ENCODE measurements at regions not wholly inside any gene's neighbourhood (a gene's known extent, or its start where the extent isn't known, plus 50 kb on each side); places are given as distances from the start of the nearest gene placed in this dataset.

DNA sequence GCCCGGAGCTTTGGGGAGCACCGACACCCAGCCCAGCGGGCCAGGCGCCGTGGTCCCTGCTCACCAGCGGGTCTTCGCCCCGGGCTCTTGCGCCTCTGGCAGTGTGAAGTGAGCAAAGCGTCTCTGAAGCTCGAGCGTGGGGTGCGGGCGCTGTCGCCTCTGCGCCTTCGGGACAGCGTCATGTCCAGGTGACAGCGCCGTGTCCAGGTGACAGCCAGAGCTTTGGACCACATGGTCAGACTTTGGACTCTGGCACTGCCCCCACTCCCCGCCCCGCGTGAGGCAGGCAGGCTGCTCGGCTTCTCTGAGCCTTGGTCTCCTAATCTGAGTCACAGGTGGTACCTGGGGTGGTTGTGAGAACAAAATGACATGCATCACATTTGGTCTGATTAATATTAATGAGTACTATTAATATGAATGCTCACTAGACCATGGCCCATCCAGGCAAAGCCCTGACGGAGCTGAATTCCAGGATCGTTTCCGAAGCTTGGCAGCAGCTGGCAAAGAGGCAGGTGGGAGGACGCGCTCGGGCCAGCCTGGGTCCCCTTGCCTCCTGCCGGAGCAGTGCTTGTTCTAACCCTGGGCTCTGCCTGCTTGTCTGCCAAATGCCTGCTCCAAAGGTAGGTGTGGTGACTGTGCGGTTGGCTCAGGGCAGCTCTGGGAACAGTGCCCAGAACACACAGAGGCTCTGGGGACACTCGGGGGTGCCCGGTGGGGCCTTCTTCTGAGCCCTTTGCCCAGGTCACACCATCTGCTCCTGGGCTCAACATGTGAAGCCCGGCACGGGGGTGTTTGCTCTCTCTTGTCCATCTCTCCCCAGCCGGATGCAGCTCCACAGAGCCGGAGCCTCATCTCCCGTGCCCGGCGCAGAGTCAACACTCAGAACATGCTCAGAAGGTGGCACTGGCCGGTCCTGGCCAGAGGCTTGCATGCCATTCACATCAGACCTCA is 157.1 kb downstream of the OLFM1 start:
- no peaks in the 10 kb centered on the region for H3K9me3 ChIP-seq
- TF ChIP-seq, protein P1, sequence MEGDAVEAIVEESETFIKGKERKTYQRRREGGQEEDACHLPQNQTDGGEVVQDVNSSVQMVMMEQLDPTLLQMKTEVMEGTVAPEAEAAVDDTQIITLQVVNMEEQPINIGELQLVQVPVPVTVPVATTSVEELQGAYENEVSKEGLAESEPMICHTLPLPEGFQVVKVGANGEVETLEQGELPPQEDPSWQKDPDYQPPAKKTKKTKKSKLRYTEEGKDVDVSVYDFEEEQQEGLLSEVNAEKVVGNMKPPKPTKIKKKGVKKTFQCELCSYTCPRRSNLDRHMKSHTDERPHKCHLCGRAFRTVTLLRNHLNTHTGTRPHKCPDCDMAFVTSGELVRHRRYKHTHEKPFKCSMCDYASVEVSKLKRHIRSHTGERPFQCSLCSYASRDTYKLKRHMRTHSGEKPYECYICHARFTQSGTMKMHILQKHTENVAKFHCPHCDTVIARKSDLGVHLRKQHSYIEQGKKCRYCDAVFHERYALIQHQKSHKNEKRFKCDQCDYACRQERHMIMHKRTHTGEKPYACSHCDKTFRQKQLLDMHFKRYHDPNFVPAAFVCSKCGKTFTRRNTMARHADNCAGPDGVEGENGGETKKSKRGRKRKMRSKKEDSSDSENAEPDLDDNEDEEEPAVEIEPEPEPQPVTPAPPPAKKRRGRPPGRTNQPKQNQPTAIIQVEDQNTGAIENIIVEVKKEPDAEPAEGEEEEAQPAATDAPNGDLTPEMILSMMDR (IDR thresholded peaks at IDR 0.05) = no peak
- TF ChIP-seq EP300 (IDR thresholded peaks at IDR 0.05) (no peak), POLR2A (IDR thresholded peaks at IDR 0.05) (no peak), POLR2AphosphoS5 (IDR thresholded peaks at IDR 0.05) (no peak)
- peaks cover 83% of the 10 kb centered on the region for H3K27me3 ChIP-seq
- ATAC-seq = no peak
- no peaks in the 10 kb centered on the region for H3K4me1 ChIP-seq
- H3K36me3 ChIP-seq = no peaks in the 10 kb centered on the region
- no peak overlapping the region for H3K4me3 ChIP-seq
- 60 to 79% methylated on average over 1 to 9 of the region's 42 CpGs for WGBS, 2 donors (ENCODE audit: low coverage in 1 of 2)
- H3K27ac ChIP-seq = no peak overlapping the region

- TF ChIP-seq POLR2A (IDR thresholded peaks at IDR 0.05) (no peak), POLR2AphosphoS5 (IDR thresholded peaks at IDR 0.05) (no peak)
- H3K4me1 ChIP-seq = no peaks in the 10 kb centered on the region
- H3K36me3 ChIP-seq = no peaks in the 10 kb centered on the region
- no peak overlapping the region for H3K27ac ChIP-seq
- H3K4me3 ChIP-seq = no peak overlapping the region
- WGBS, 2 donors (ENCODE audit: low coverage in 1 of 2) = 83 to 94% methylated on average over 6 to 9 of the region's 22 CpGs
- no peaks in the 10 kb centered on the region for H3K9me3 ChIP-seq
- H3K27me3 ChIP-seq = peaks cover 86% of the 10 kb centered on the region
- ATAC-seq = no peak
Observed at GRCh38 chr9:135245482-135246247, 158.2 kb downstream of the OLFM1 start.

- no peaks in the 10 kb centered on the region for H3K4me1 ChIP-seq
- TF ChIP-seq EP300 (IDR thresholded peaks at IDR 0.05) (no peak), POLR2A (IDR thresholded peaks at IDR 0.05) (no peak), POLR2AphosphoS5 (IDR thresholded peaks at IDR 0.05) (no peak)
- TF ChIP-seq, protein P1 (IDR thresholded peaks at IDR 0.05) = no peak
- no peaks in the 10 kb centered on the region for H3K36me3 ChIP-seq
- ATAC-seq = no peak
- no peak overlapping the region for H3K4me3 ChIP-seq
- no peaks in the 10 kb centered on the region for H3K9me3 ChIP-seq
- H3K27me3 ChIP-seq = peaks cover 94% of the 10 kb centered on the region
- 35 to 55% methylated on average over 4 to 12 of the region's 23 CpGs for WGBS, 2 donors (ENCODE audit: low coverage in 1 of 2)
- H3K27ac ChIP-seq = no peak overlapping the region
Observed at GRCh38 chr9:135246248-135247205, 159.1 kb downstream of the OLFM1 start.

DNA sequence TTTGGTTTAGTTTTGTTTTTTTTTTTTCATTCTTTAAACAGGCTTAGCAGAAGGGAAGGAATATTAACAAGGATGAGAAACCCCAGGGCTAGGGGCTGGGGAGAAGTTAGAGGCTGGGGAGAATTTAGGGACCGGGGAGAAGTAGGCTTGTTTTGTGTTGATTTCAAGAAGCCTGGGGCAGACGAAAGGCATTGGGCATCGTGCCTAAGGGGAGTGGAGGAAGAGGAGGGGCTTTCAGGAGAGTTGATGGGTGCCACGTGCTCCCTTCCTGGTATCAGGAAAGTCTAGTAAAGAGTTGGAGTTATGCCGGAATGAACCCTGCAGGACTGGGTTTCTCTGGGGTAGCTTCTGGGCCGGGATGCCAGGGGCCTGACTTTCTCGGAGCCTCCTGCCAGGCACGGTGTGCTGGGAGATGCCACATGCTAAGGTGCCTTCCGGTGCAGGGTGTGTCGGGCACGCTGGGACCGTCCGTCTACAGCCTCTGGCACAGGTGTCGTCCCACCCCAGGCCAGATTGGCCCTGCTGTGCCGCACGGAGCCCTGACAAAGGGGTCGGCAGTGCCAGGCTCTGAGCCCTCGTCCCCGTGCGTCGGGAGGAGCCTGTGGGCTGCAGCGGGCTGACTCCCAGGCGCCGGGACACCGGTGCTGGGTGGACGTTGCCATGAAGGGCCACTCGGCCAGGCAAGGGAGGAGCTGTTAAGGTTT is 159.9 kb downstream of the OLFM1 start:
- TF ChIP-seq, protein P1 (IDR thresholded peaks at IDR 0.05) = no peak
- TF ChIP-seq EP300 (IDR thresholded peaks at IDR 0.05) = no peak
- no peak overlapping the region for H3K4me3 ChIP-seq
- no peak for ATAC-seq
- H3K27ac ChIP-seq = no peak overlapping the region
- peaks cover 95% of the 10 kb centered on the region for H3K27me3 ChIP-seq
- no peaks in the 10 kb centered on the region for H3K4me1 ChIP-seq
- WGBS, 2 donors (ENCODE audit: low coverage in 1 of 2) = 44 to 54% methylated on average over 4 to 9 of the region's 27 CpGs
- H3K9me3 ChIP-seq = no peaks in the 10 kb centered on the region
- no peaks in the 10 kb centered on the region for H3K36me3 ChIP-seq
